GM04503 (cell line): ENCODE measurements at regions not wholly inside any gene's neighbourhood (a gene's known extent, or its start where the extent isn't known, plus 50 kb on each side); places are given as distances from the start of the nearest gene placed in this dataset.
"Not testable (repeated sequence)": the region's sequence is repeated elsewhere in the genome, so short reads cannot be mapped to it uniquely, and the experiment has no call there.

Experiments
- DNase-seq: peaks from one replicate; pipeline ENCODE4 v3.0.0-alpha.2; 2012; ENCODE audit warnings: low read depth

GRCh38 chr5:124872086-124872485 lies 125.6 kb upstream of the ZNF608 start:
- DNase-seq, result no peak

DNA sequence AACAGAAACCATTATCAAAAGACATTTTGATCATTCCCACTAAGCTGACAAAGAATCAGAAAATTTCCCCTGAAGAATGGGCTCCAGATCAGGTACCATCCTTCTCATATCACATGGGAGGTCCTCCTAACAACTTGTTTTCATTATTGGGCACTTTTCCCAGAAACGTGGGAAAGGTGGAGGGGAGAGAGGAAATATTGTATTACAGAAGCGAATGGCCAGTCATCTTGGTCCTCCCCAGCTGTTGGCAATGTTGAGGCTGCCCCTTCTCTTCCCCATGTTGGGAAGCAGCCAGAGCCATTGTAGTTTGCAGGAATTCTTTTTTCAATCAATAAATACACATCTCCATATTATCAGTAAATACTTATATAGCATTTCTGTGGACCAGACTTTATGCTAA lies 126.2 kb upstream of the ZNF608 start:
- DNase-seq, result no peak

DNA sequence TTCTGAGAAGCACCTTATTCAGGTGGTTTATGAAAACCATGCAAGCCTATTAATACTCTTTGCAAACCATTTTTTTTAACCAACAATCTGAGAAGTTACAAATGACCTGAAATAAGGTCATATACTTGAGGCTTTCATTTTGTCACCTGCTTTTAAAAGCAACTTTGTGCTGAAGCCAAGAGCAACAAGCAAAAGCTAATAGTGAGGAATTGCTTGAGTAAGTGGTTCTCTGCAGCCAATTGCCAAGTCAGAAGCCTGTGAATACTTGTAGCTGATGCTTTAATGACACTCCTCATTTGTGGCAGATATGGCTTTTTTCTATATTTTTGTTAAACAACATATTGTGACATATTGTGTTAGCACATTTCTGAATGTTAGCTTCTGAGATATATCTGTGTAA lies 126.7 kb upstream of the ZNF608 start:
- no peak for DNase-seq

GRCh38 chr5:124873713-124874112 lies 127.3 kb upstream of the ZNF608 start:
- DNase-seq, result no peak

- DNase-seq, result no peak
Observed at GRCh38 chr5:124876566-124876965, 130.1 kb upstream of the ZNF608 start.

DNA sequence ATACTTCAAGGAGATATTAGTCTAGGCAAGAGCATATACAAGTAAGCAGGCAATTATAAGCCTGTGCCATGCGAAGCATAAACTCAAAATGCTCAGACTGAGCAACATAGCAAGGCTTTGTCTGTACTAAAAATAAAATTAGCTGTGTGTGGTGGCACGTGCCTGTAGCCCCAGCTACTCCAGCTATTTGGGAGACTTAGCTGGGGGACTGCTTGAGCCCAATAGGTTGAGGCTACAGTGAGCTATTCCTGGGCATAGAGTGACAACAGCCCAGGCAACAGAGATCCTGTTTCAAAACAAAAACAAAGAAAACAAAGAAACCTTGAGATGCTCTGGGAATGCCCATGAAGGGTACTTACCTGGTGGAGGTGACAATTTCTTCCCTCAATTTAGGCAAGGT lies 130.5 kb upstream of the ZNF608 start:
- DNase-seq, result no peak

- DNase-seq, result no peak
Observed at GRCh38 chr5:124877501-124878146, 131.2 kb upstream of the ZNF608 start.

DNA sequence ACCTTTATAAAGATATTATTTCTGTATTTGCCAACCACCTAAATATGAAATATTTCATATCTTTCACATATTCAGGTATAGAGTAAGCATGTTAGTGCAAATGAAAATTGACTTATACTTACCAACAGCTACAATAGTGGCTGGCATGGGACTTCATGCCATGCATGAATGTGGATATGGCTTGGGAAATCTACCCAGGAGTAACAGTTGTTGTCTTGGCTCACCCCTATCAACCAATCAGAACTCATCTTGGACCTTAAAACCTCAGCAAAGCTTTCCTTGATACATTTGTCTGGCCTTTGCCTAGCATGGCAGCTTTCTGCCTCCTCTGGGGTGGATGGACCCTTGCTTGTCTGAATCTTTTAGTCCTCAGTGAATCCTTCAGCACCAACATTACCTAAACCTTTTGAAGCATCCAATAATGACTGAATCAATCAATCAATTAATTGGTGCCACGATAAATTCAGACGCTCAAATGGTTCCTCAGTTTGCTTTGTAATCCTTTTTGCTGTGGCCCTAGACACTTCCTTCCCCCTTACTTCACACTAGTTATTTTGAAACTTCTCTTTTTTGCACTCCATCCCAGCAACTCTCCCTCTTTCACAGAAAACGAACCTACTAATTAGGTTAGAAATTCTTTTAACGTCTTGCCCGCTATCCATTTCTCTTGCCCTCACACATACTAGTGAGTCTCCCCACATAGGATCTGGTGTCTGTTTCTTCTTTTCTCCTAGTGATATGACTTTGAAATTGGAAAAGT lies 132.3 kb upstream of the ZNF608 start:
- DNase-seq, result no peak

GRCh38 chr5:124880903-124881697 lies 134.7 kb upstream of the ZNF608 start:
- DNase-seq, result no peak

DNA sequence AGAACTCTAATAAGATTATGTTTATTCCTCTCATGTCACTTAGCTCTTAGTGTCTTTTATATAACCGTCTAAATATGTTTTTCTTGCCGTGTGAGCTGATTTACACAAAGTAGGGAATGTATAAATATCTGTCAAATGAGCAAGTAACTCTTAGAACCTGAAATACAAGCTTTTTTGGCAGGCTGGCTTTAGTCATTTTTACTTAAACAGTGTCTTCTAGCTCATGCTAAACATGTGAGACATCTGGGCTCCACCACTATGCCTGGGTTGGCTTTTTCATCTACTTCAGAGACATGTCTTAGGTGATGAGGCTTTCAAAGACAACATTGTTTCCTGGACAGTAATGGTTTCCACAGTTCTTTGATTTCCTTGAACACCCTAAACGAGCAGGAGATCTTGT lies 137.2 kb upstream of the ZNF608 start:
- DNase-seq, result no peak

DNA sequence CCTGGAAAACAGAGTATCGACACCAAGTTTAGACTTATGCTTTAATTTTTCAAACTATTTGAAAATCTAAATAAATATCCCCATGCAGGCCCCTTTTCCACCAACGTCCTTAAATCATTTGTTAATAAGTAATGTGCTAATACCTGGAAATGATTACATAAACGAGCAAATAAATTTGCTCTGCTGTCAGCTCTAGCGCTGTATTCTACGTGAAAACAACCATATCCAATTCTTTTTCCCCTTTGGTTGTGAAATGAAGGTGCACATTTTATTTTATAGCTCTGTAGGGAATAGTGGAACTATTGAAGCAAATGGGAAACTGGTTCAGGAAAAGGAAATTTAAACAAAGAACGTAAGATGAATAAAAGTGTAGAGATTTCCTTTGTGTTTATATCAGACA lies 137.7 kb upstream of the ZNF608 start:
- no peak for DNase-seq

GRCh38 chr5:124885490-124885889 lies 139.1 kb upstream of the ZNF608 start:
- DNase-seq, result no peak

DNA sequence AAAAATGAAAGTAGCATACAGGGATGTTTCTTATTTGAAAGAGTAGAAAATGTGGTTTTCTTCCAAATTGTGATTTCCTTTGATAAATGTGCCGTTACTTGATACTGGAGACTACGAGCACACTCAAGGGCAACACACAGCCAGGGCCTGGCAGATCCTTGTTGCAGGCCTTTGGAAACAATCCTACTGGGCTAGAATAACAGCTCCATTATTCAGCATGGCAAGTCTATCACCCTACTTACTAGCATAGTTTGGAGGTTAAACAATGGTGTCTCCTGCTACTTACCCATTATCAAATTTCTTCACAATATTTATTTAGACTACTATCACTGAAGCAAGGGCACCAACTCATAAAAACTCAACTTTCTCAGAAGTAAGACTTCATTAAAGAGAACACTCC lies 140.8 kb upstream of the ZNF608 start:
- DNase-seq, result no peak

GRCh38 chr5:124888050-124888506 lies 141.6 kb upstream of the ZNF608 start:
- no peak for DNase-seq

DNA sequence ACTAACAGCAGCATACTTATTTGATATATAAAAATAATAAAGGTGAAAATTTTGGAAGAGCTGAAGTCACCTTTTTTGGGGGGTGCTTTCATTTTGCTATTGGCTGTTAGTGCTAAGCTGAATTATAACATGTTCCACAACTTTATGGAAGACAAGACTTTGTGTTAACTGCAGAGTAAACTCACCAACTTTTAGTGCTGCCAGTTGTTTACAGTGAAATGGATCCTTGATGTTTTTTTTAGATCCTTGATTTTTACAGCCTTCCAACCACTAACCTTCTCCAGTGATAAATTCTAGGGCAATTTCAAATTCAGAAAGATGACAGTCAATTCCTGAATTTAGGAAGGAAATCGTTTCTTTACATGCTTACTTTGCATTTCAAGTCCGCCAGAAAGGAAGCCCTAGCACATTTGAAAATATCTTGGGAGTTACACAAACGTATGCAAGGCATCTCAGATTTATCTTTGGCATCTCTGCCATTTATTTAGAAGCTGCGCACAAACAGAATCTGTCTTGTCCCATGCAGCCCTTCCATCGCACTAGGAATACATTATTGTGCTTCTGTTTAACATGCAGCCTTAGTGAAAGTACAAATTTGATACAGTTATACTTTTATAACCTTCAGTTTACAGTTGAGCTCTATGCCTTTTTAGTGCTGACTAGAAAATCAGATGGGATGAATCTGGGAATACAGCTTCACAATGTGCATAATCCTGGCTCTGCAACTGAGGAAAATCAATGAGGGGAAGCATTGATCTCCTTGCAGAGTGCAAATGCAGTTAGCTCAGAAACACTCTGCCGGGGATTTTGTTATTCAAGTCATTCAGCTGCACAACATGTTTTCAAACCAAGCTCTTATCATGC lies 142.4 kb upstream of the ZNF608 start:
- DNase-seq, result no peak

DNA sequence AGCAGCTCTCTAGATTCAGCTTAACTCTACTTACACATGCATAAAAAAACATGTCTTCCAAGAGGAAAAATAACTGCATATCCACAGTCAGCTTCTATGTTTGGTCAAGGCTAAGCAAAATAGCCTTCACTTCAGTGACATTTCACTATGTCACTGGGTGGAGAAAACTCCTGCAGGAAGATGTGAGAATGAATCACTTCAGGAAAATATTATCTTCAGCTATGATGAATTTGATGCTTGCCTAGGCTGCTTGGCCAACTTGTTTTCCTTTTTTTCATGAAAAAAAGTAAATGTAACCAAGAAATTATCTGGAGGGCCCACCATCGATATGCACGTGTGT lies 143.0 kb upstream of the ZNF608 start:
- DNase-seq, result no peak

- no peak for DNase-seq
Observed at GRCh38 chr5:124889850-124890249, 143.4 kb upstream of the ZNF608 start.

- DNase-seq, result not testable (repeated sequence)
Observed at GRCh38 chr5:124890442-124890841, 144.0 kb upstream of the ZNF608 start.

- no peak for DNase-seq
Observed at GRCh38 chr5:124891179-124891578, 144.7 kb upstream of the ZNF608 start.

DNA sequence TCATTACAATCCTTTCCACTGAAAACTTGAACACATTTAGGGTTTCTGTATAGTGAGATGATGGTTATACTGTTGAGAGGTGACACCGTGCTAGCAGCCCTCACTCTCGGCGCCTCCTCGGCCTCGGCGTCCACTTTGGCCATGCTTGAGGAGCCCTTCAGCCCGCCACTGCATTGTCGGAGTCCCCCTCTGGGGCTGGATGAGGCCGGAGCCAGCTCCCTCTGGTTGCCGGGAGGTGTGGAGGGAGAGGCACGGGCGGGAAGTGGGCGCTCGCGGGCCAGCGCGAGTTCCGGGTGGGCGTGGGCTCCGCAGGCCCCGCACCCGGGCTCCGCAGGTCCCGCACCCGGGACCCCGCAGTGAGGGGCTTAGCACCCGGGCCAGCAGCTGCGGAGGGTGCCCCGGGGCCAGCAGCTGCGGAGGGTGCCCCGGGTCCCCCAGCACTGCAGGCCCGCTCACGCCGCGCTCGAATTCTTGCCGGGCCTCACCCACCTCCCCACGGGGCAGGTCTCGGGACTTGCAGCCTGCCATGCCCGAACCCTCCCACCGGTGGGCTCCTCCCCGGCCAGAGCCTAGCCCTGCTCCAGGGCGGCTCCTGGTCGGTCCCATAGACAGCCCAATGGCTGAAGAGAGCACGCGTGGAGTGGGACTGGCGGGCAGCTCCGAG lies 145.9 kb upstream of the ZNF608 start:
- no peak for DNase-seq

DNA sequence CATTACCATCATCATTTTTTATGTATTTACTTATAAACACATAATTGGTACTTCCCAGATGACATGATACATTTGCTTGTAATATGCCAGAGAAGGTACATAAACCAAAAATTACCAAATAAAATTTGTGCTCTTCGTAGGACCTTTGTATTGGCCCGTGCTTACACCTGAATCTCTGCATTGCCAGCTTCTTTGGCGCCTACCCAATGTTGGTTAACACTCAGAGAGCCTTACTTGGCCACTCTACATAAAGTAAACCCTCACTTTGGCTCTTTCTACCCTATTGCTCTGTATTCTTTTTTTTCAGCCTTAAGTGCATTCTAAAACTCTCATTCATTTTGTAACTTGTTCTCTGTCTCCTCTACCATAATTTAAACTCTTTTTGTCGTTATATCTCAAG lies 148.1 kb upstream of the ZNF608 start:
- DNase-seq, result no peak

DNA sequence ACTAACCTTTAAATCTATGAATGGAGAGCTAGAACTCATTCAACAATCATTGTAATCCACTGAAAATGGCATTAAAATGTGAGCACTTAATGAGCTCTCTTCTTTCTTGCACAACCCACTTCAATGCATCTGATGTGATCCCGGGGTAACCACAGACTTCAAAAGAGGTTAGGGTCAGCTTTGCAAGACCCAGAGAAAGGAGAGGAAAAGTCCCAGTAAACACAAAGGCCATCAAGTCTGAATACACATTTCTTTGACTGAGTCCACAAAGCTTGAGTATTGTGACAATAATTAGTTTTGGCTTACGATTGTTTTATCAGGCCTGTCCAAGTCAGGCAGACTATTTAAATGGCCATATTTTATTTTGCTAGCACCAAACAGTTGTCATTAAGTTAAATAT lies 148.8 kb upstream of the ZNF608 start:
- no peak for DNase-seq
